ENCODE measurements at regions not wholly inside any gene's neighbourhood (a gene's known extent, or its start where the extent isn't known, plus 50 kb on each side); places are given as distances from the start of the nearest gene placed in this dataset.

DNA sequence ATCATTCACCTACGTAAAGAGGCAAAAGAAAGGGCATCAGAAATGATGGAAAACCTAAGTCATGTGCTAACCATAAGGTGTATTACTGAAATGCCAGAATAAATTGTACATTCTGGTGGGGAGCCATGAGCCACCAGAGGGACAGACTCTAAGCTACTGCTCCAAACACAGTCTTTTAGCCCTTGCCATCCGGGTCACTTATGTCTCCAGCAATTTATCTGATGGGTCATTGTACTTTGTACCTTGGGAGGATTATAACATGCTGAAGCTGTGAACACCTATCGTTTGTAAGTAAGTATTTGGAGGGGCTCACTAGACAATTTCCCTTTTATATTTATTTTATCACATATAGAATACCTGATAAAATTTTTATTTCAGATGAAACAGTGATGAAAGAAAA lies 495.1 kb downstream of the KIF4B start:
- in situ Hi-C loops (cut with MboI), result no loop called here
- POLR2A ChIA-PET, result no interaction called here

More for the DNA sequence above, 495.1 kb downstream of the KIF4B start:
- FAIRE-seq, result no peak
- no peak overlapping the region for H2AFZ ChIP-seq (ENCODE audit: low read depth, low read length)
- H3K4me1 ChIP-seq (replicated peaks in 1 of 2; ENCODE audit: control insufficient read depth in 2 of 2, insufficient read depth in 2 of 2, low read length in 2 of 2), result no peaks in the 10 kb centered on the region
- H3K27ac ChIP-seq (ENCODE audit: extremely low read depth, low read depth, low read length), result no peak overlapping the region
- no peaks in the 10 kb centered on the region for H4K20me1 ChIP-seq (replicated peaks; ENCODE audit: control insufficient read depth, insufficient read depth, low read length)
- no TSS peak for BruUV-seq (replicated peaks)
- H3K27me3 ChIP-seq (ENCODE audit: control insufficient read depth in 2 of 2, insufficient read depth in 2 of 2, low read length in 2 of 2), result no peaks in the 10 kb centered on the region
- DNase-seq (ENCODE audit: extremely low read depth in 1 of 4, low spot score in 3 of 4), result no peak
- 0% methylated on average over 3 of the region's 3 CpGs for WGBS (ENCODE audit: insufficient coverage, low coverage, missing lambda C conversion rate)
- ATAC-seq, result no peak
- CTCF ChIA-PET (ENCODE audit: low intra/inter-chr PET ratio), result no interaction called here
- H3K9me3 ChIP-seq (replicated peaks; ENCODE audit: control insufficient read depth, insufficient read depth, low read depth, low read length), result no peaks in the 10 kb centered on the region; the same call in 1 of the 2 replicates
- H3K9ac ChIP-seq (ENCODE audit: insufficient read depth in 1 of 2, low read depth in 2 of 2, low read length in 2 of 2), result no peak overlapping the region
- H3K4me2 ChIP-seq (ENCODE audit: insufficient read depth, low read length), result no peak overlapping the region
- H3K79me2 ChIP-seq (ENCODE audit: control insufficient read depth, insufficient read depth, low read length), result no peaks in the 10 kb centered on the region
- no peak for TF ChIP-seq SRSF9 (IDR thresholded peaks at IDR 0.05; ENCODE audit: borderline replicate concordance, low read depth, low read length)
- no peak for TF ChIP-seq RBM17 (IDR thresholded peaks at IDR 0.05; ENCODE audit: borderline replicate concordance, low read depth, low read length)
- TF ChIP-seq MIER1 (IDR thresholded peaks at IDR 0.05; ENCODE audit: low read depth), result no peak
- TF ChIP-seq KLF16 (IDR thresholded peaks at IDR 0.05), result no peak
- TF ChIP-seq NCOA1 (IDR thresholded peaks at IDR 0.05; ENCODE audit: low read depth), result no peak
- no peak for TF ChIP-seq MBD1 (CRISPR knock-in tag; IDR thresholded peaks at IDR 0.05)
- TF ChIP-seq ARID4B (CRISPR knock-in tag; IDR thresholded peaks at IDR 0.05), result no peak
- TF ChIP-seq ZNF586 (CRISPR knock-in tag; conservative IDR thresholded peaks at IDR 0.05), result no peak
- no peak for TF ChIP-seq SMARCA4 (IDR thresholded peaks at IDR 0.05)
- no peaks in the 10 kb centered on the region for H3K9me1 ChIP-seq (ENCODE audit: control insufficient read depth, insufficient read depth, low read length)
- intact Hi-C loops (cut with micrococcal nuclease), result no loop called here
- H3K4me3 ChIP-seq, result no peak overlapping the region
- H3K36me3 ChIP-seq (ENCODE audit: control insufficient read depth, insufficient read depth, low read length), result no peaks in the 10 kb centered on the region
